Lower leg skin (tissue), 3 donors: ENCODE measurements at regions not wholly inside any gene's neighbourhood (a gene's known extent, or its start where the extent isn't known, plus 50 kb on each side); places are given as distances from the start of the nearest gene placed in this dataset.

Experiments
- POLR2A ChIP-seq, 2 donors: fragments of 450-650 bp; IDR thresholded peaks; one replicate each; pipeline ENCODE4 v1.6.1; 2016 to 2017; ENCODE audit warnings: antibody characterized with exemption in 2 of 2, mild to moderate bottlenecking in 1 of 2, moderate library complexity in 1 of 2
- TF ChIP-seq, protein P1 (sequence below), 3 donors: fragments of 450-650 bp; IDR thresholded peaks; one replicate each; pipeline ENCODE4 v1.5.1; 2016; ENCODE audit warnings: antibody characterized with exemption in 3 of 3, mild to moderate bottlenecking in 3 of 3, moderate library complexity in 2 of 3

DNA sequence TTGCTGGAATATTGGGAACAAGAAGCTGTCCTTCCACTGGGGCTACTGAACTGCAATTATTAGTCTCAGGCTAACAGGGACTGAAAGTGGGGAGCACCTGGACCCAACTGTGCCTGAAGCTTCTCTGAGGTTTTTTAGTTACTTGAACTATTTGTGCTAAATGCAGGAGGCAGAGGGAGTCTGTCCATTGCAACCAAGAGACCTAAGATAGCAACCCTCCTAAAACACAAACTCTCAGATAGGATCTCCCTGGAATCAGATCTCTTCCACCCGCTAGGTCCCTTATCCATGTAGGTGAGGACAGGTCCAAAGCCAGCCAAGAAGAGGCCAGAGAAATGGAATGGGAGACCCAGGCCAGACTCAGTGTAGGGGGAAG is 58.1 kb downstream of the NCOR2 start:
- TF ChIP-seq POLR2A (IDR thresholded peaks at IDR 0.05): no peak
- TF ChIP-seq, protein P1, sequence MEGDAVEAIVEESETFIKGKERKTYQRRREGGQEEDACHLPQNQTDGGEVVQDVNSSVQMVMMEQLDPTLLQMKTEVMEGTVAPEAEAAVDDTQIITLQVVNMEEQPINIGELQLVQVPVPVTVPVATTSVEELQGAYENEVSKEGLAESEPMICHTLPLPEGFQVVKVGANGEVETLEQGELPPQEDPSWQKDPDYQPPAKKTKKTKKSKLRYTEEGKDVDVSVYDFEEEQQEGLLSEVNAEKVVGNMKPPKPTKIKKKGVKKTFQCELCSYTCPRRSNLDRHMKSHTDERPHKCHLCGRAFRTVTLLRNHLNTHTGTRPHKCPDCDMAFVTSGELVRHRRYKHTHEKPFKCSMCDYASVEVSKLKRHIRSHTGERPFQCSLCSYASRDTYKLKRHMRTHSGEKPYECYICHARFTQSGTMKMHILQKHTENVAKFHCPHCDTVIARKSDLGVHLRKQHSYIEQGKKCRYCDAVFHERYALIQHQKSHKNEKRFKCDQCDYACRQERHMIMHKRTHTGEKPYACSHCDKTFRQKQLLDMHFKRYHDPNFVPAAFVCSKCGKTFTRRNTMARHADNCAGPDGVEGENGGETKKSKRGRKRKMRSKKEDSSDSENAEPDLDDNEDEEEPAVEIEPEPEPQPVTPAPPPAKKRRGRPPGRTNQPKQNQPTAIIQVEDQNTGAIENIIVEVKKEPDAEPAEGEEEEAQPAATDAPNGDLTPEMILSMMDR (IDR thresholded peaks at IDR 0.05): no peak
